GM12878 (cell line): ENCODE measurements at regions not wholly inside any gene's neighbourhood (a gene's known extent, or its start where the extent isn't known, plus 50 kb on each side); places are given as distances from the start of the nearest gene placed in this dataset.

Experiments used
- ATAC-seq: fragments of 200-7000 bp; cut with Tn5 transposase; 3 replicates; pipeline ENCODE4 v1.9.1; 2020; ENCODE audit warnings: mild to moderate bottlenecking, moderate library complexity
- BruUV-seq: library from RNA; stranded (reverse); fragments of 400-500 nt; replicated peaks from 2 replicates; lab custom pipeline; 2021; lab: Mats Ljungman, UMichigan
- CTCF ChIA-PET: fragments of 300-600 bp; sonication (Branson Sonifier 250); formaldehyde crosslinking; extraction: SDS; loops from one replicate; lab custom pipeline; 2021; ENCODE audit warnings: inconsistent platforms; lab: Yijun Ruan, JAX
- POLR2A ChIA-PET: fragments of 350-600 bp; formaldehyde crosslinking; extraction: SDS; loops from one replicate; lab custom pipeline; 2021; ENCODE audit warnings: inconsistent platforms; lab: Charles Lee
- RAD21 ChIA-PET: fragments of 300-600 bp; sonication (Branson Sonifier 250); formaldehyde crosslinking; loops from one replicate; lab custom pipeline; 2023; ENCODE audit warnings: antibody characterized with exemption; ENCODE audit not compliant: unreplicated experiment; lab: Charles Lee
- SMC1A ChIA-PET: fragments of 300-600 bp; sonication (Branson Sonifier 250); formaldehyde crosslinking; loops from one replicate; lab custom pipeline; 2023; ENCODE audit not compliant: unreplicated experiment, uncharacterized antibody; lab: Charles Lee
- DNase-seq: peaks from one replicate; pipeline ENCODE4 v3.0.0-alpha.2; 2011; ENCODE audit warnings: low read depth, low spot score
- FAIRE-seq: peaks from 3 replicates; lab custom pipeline; 2011; peaks lifted over from hg19 to GRCh38; lab: Jason Lieb, UNC
- H2AFZ ChIP-seq: 2 replicates; pipeline ENCODE4 v1.6.0; 2011; ENCODE audit warnings: low read depth, low read length, control low read depth; ENCODE audit not compliant: control insufficient read depth
- H3K27ac ChIP-seq: 2 replicates; pipeline ENCODE4 v1.5.1; 2011; ENCODE audit warnings: control low read depth; ENCODE audit not compliant: control insufficient read depth, insufficient read depth
- H3K27me3 ChIP-seq, 2 experiments: replicated peaks in 1 of 2; 2 replicates each; pipeline versions ENCODE4 v1.6.0 to v1.6.1; 2011; ENCODE audit warnings: low read length in 1 of 2; ENCODE audit not compliant: control insufficient read depth in 2 of 2, insufficient read depth in 2 of 2
- H3K36me3 ChIP-seq, 2 experiments: 2 replicates each; pipeline ENCODE4 v1.5.1; 2011; ENCODE audit warnings: low read length in 1 of 2; ENCODE audit not compliant: control insufficient read depth in 2 of 2, insufficient read depth in 2 of 2
- H3K4me1 ChIP-seq: 2 replicates; pipeline ENCODE4 v1.6.1; 2011; ENCODE audit warnings: mild to moderate bottlenecking, low read length, moderate library complexity, mixed read lengths; ENCODE audit not compliant: control insufficient read depth, insufficient read depth
- H3K4me2 ChIP-seq: 2 replicates; pipeline ENCODE4 v1.6.0; 2011; ENCODE audit warnings: control low read depth; ENCODE audit not compliant: control insufficient read depth, insufficient read depth
- H3K4me3 ChIP-seq: fragments of 200-600 bp; sonication (generic); 2 replicates; pipeline ENCODE4 v1.5.1; 2016
- H3K79me2 ChIP-seq: 2 replicates; pipeline ENCODE4 v1.6.0; 2011; ENCODE audit warnings: low read length; ENCODE audit not compliant: control insufficient read depth, insufficient read depth
- H3K9ac ChIP-seq: 2 replicates; pipeline ENCODE4 v1.8.0; 2011; ENCODE audit warnings: low read length, control low read depth, mixed read lengths; ENCODE audit not compliant: control insufficient read depth, insufficient read depth
- H3K9me3 ChIP-seq: replicated peaks from 3 replicates; pipeline ENCODE4 v1.5.1; 2011; ENCODE audit warnings: mild to moderate bottlenecking, low read length; ENCODE audit not compliant: control insufficient read depth, insufficient read depth
- H4K20me1 ChIP-seq: 2 replicates; pipeline ENCODE4 v1.6.0; 2011; ENCODE audit not compliant: control insufficient read depth, insufficient read depth
- WGBS: methylation state at CpG from one replicate; pipeline ENCODE4 v1.1.6; 2016; ENCODE audit warnings: low lambda C conversion rate; ENCODE audit not compliant: insufficient replicate concordance, insufficient coverage; ENCODE audit errors: missing lambda C conversion rate; 5-methylcytosine and 5-hydroxymethylcytosine counted together
- in situ Hi-C: fragments of 300-500 bp; cut with MboI; formaldehyde crosslinking; loops from 9 replicates; pipeline ENCODE4 v1.14.3; 2018; ENCODE audit warnings: mixed read lengths
- intact Hi-C: fragments of 100-400 bp; cut with micrococcal nuclease; formaldehyde crosslinking; loops from one replicate; pipeline ENCODE4 v1.14.2; 2022; ENCODE audit not compliant: unreplicated experiment
- TF ChIP-seq, protein P1 (sequence below): fragments of 150-350 bp; IDR thresholded peaks from 2 replicates; pipeline ENCODE4 v1.6.1; 2016; ENCODE audit warnings: low read depth, low read length
- TF ChIP-seq, protein P2 (sequence below): IDR thresholded peaks from 2 replicates; pipeline ENCODE4 v1.6.1; 2011; ENCODE audit warnings: borderline replicate concordance, low read depth, mild to moderate bottlenecking, moderate library complexity, mixed read lengths, low read length; ENCODE audit not compliant: insufficient read depth; ENCODE audit errors: extremely low read length

DNA sequence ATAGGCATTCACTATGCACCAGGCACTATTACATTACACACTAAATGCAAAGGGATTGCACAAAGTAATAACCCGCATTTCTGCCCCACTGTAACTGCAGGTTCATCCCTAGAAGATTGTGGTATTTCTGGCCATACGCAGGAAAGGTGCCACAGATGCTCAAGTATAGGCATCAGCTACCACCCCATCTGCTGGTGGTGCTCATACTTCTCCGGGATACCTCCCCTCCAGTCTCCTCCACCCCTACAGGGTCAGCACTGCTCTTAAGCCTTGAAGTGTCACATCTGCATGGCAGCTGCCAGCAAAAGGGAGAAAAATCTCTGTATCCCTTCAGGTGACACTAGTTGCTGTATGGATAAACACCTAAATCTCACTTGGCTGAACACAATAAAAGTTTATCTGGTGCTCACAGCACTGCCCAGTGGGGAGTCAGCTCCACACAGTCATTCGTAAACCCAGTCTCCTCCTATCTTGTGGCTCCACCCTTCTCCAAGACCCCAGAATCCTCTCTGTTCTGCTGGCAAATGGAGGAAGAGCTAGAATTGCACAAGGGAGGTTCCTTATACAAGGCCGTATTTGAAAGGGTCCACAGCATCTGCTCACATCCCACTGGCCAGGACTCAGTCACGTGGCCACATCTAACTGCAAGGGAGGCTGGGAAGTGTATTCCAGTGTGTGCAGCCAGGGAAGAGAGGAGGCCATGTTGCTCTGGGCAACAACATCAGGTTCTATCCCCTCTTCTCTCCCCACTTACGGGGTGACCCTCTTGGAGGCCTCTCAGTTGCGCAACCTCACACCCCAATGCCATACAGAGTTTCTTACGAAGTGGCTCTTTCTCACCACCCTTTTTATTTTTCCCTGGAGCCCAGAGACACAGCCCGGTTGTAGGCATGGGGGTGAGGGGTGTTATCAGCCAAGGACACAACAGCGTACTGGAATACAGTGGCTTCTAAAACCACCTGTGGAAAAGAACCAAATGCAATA, 114.7 kb downstream of the BUD13 start:
- RAD21 ChIA-PET = no interaction called here
- intact Hi-C loops (no loop called here), in situ Hi-C loops (no loop called here)
- WGBS = 27% methylated on average over 11 of the region's 11 CpGs
- no peaks in the 10 kb centered on the region for H3K36me3 ChIP-seq
- POLR2A ChIA-PET = no interaction called here
- CTCF ChIA-PET = no interaction called here
- FAIRE-seq (no peak), DNase-seq (no peak)
- H3K4me3 ChIP-seq = no peak overlapping the region
- no peak overlapping the region for H2AFZ ChIP-seq
- no peaks in the 10 kb centered on the region for H3K79me2 ChIP-seq
- SMC1A ChIA-PET = no interaction called here
- BruUV-seq = no TSS peak
- TF ChIP-seq, protein P1, sequence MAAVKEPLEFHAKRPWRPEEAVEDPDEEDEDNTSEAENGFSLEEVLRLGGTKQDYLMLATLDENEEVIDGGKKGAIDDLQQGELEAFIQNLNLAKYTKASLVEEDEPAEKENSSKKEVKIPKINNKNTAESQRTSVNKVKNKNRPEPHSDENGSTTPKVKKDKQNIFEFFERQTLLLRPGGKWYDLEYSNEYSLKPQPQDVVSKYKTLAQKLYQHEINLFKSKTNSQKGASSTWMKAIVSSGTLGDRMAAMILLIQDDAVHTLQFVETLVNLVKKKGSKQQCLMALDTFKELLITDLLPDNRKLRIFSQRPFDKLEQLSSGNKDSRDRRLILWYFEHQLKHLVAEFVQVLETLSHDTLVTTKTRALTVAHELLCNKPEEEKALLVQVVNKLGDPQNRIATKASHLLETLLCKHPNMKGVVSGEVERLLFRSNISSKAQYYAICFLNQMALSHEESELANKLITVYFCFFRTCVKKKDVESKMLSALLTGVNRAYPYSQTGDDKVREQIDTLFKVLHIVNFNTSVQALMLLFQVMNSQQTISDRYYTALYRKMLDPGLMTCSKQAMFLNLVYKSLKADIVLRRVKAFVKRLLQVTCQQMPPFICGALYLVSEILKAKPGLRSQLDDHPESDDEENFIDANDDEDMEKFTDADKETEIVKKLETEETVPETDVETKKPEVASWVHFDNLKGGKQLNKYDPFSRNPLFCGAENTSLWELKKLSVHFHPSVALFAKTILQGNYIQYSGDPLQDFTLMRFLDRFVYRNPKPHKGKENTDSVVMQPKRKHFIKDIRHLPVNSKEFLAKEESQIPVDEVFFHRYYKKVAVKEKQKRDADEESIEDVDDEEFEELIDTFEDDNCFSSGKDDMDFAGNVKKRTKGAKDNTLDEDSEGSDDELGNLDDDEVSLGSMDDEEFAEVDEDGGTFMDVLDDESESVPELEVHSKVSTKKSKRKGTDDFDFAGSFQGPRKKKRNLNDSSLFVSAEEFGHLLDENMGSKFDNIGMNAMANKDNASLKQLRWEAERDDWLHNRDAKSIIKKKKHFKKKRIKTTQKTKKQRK = no peak
- TF ChIP-seq, protein P2, sequence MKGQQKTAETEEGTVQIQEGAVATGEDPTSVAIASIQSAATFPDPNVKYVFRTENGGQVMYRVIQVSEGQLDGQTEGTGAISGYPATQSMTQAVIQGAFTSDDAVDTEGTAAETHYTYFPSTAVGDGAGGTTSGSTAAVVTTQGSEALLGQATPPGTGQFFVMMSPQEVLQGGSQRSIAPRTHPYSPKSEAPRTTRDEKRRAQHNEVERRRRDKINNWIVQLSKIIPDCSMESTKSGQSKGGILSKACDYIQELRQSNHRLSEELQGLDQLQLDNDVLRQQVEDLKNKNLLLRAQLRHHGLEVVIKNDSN = peak; percentile 16
- TF ChIP-seq, all 136 proteins: peak for 1
- Histone ChIP-seq H3K27ac (no peak overlapping the region), H3K9ac (no peak overlapping the region), H3K4me1 (no peaks in the 10 kb centered on the region), H3K4me2 (no peak overlapping the region), H3K9me3 (no peaks in the 10 kb centered on the region), H3K27me3 (peaks cover 1 to 5% of the 10 kb centered on the region in 2 experiments; a peak in 2 of 4 replicates), H4K20me1 (no peaks in the 10 kb centered on the region)
- no peak for ATAC-seq
